Lower leg skin (tissue), 3 donors: ENCODE measurements at regions not wholly inside any gene's neighbourhood (a gene's known extent, or its start where the extent isn't known, plus 50 kb on each side); places are given as distances from the start of the nearest gene placed in this dataset.

Source experiments
- CTCF ChIP-seq, 3 donors: fragments of 450-650 bp; IDR thresholded peaks; one replicate each; pipeline ENCODE4 v1.5.1; 2016; ENCODE audit warnings: antibody characterized with exemption in 3 of 3, mild to moderate bottlenecking in 3 of 3, moderate library complexity in 2 of 3
- POLR2A ChIP-seq, 2 donors: fragments of 450-650 bp; IDR thresholded peaks; one replicate each; pipeline ENCODE4 v1.6.1; 2016 to 2017; ENCODE audit warnings: antibody characterized with exemption in 2 of 2, mild to moderate bottlenecking in 1 of 2, moderate library complexity in 1 of 2

- TF ChIP-seq POLR2A (IDR thresholded peaks at IDR 0.05), result no peak
- no peak for TF ChIP-seq CTCF (IDR thresholded peaks at IDR 0.05)
Measured at GRCh38 chr21:20882462-20883407, 115.5 kb upstream of the NCAM2 start.
